ENCODE measurements at regions not wholly inside any gene's neighbourhood (a gene's known extent, or its start where the extent isn't known, plus 50 kb on each side); places are given as distances from the start of the nearest gene placed in this dataset.

- H3K36me3 ChIP-seq (replicated peaks; ENCODE audit: insufficient read depth, low read length): no peaks in the 10 kb centered on the region
- H3K79me2 ChIP-seq (ENCODE audit: low read length): no peaks in the 10 kb centered on the region
- H3K4me1 ChIP-seq (ENCODE audit: low read length): no peaks in the 10 kb centered on the region
- H3K4me3 ChIP-seq (ENCODE audit: low read length): no peak overlapping the region
- no peak for DNase-seq
- H3K4me2 ChIP-seq (ENCODE audit: low read depth, low read length): no peak overlapping the region
- no peaks in the 10 kb centered on the region for H3K9me3 ChIP-seq (replicated peaks; ENCODE audit: insufficient read depth, low read length)
- no peaks in the 10 kb centered on the region for H3K9me2 ChIP-seq (replicated peaks; ENCODE audit: insufficient read depth, low read length)
- H3K27me3 ChIP-seq (replicated peaks; ENCODE audit: insufficient read depth, low read length): peaks cover 52% of the 10 kb centered on the region
- H4K20me1 ChIP-seq (ENCODE audit: insufficient read depth, low read length): no peaks in the 10 kb centered on the region
- H2AFZ ChIP-seq (ENCODE audit: low read length): no peak overlapping the region
- H3F3A ChIP-seq (ENCODE audit: insufficient read depth, low read length): no peaks in the 10 kb centered on the region
- TF ChIP-seq EZH2phosphoT487 (IDR thresholded peaks at IDR 0.05; ENCODE audit: low read length) (no peak), CTCF (IDR thresholded peaks at IDR 0.05; ENCODE audit: low read length) (no peak), EZH2 (optimal IDR thresholded peaks at IDR 0.05; ENCODE audit: low read depth, low read length) (no peak)
- H3K27ac ChIP-seq (ENCODE audit: low read length): no peak overlapping the region
- H3K9ac ChIP-seq (ENCODE audit: low read length): no peak overlapping the region
Observed at GRCh38 chr16:86739808-86740207, 161.5 kb downstream of the FOXL1 start.

- Histone ChIP-seq H3K9ac (ENCODE audit: low read length) (no peak overlapping the region), H3K27me3 (replicated peaks; ENCODE audit: insufficient read depth, low read length) (peaks cover 49% of the 10 kb centered on the region), H3K36me3 (replicated peaks; ENCODE audit: insufficient read depth, low read length) (no peaks in the 10 kb centered on the region), H4K20me1 (ENCODE audit: insufficient read depth, low read length) (no peaks in the 10 kb centered on the region), H3K9me2 (replicated peaks; ENCODE audit: insufficient read depth, low read length) (no peaks in the 10 kb centered on the region), H3F3A (ENCODE audit: insufficient read depth, low read length) (no peaks in the 10 kb centered on the region), H2AFZ (ENCODE audit: low read length) (no peak overlapping the region), H3K4me3 (ENCODE audit: low read length) (no peak overlapping the region), H3K4me1 (ENCODE audit: low read length) (no peaks in the 10 kb centered on the region), H3K27ac (ENCODE audit: low read length) (no peak overlapping the region), H3K79me2 (ENCODE audit: low read length) (no peaks in the 10 kb centered on the region), H3K9me3 (replicated peaks; ENCODE audit: insufficient read depth, low read length) (no peaks in the 10 kb centered on the region), H3K4me2 (ENCODE audit: low read depth, low read length) (no peak overlapping the region)
- no peak for DNase-seq
- TF ChIP-seq CTCF (IDR thresholded peaks at IDR 0.05; ENCODE audit: low read length) (no peak), EZH2phosphoT487 (IDR thresholded peaks at IDR 0.05; ENCODE audit: low read length) (no peak), EZH2 (optimal IDR thresholded peaks at IDR 0.05; ENCODE audit: low read depth, low read length) (no peak)
Observed at GRCh38 chr16:86740298-86740697, 161.9 kb downstream of the FOXL1 start.

- H3F3A ChIP-seq (ENCODE audit: insufficient read depth, low read length): no peaks in the 10 kb centered on the region
- H3K9me2 ChIP-seq (replicated peaks; ENCODE audit: insufficient read depth, low read length): no peaks in the 10 kb centered on the region
- DNase-seq: no peak
- H3K27ac ChIP-seq (ENCODE audit: low read length): no peak overlapping the region
- TF ChIP-seq EZH2 (optimal IDR thresholded peaks at IDR 0.05; ENCODE audit: low read depth, low read length) (no peak), EZH2phosphoT487 (IDR thresholded peaks at IDR 0.05; ENCODE audit: low read length) (no peak)
- no peak overlapping the region for H3K4me3 ChIP-seq (ENCODE audit: low read length)
- H2AFZ ChIP-seq (ENCODE audit: low read length): no peak overlapping the region
- H4K20me1 ChIP-seq (ENCODE audit: insufficient read depth, low read length): no peaks in the 10 kb centered on the region
- H3K36me3 ChIP-seq (replicated peaks; ENCODE audit: insufficient read depth, low read length): no peaks in the 10 kb centered on the region
- H3K27me3 ChIP-seq (replicated peaks; ENCODE audit: insufficient read depth, low read length): peaks cover 48% of the 10 kb centered on the region
- no peaks in the 10 kb centered on the region for H3K9me3 ChIP-seq (replicated peaks; ENCODE audit: insufficient read depth, low read length)
- no peaks in the 10 kb centered on the region for H3K4me1 ChIP-seq (ENCODE audit: low read length)
- no peak overlapping the region for H3K4me2 ChIP-seq (ENCODE audit: low read depth, low read length)
- no peaks in the 10 kb centered on the region for H3K79me2 ChIP-seq (ENCODE audit: low read length)
- H3K9ac ChIP-seq (ENCODE audit: low read length): no peak overlapping the region
Observed at GRCh38 chr16:86740906-86741799, 162.8 kb downstream of the FOXL1 start.

- no peak overlapping the region for H3K9ac ChIP-seq (ENCODE audit: low read length)
- H3K79me2 ChIP-seq (ENCODE audit: low read length): no peaks in the 10 kb centered on the region
- H3K4me1 ChIP-seq (ENCODE audit: low read length): no peaks in the 10 kb centered on the region
- H2AFZ ChIP-seq (ENCODE audit: low read length): no peak overlapping the region
- no peak overlapping the region for H3K4me2 ChIP-seq (ENCODE audit: low read depth, low read length)
- peaks cover 10% of the 10 kb centered on the region; the same call in 1 of the 2 replicates for H3K27me3 ChIP-seq (replicated peaks; ENCODE audit: insufficient read depth, low read length)
- no peaks in the 10 kb centered on the region for H3K9me3 ChIP-seq (replicated peaks; ENCODE audit: insufficient read depth, low read length)
- DNase-seq: no peak
- TF ChIP-seq EZH2phosphoT487 (IDR thresholded peaks at IDR 0.05; ENCODE audit: low read length) (no peak), EZH2 (optimal IDR thresholded peaks at IDR 0.05; ENCODE audit: low read depth, low read length) (no peak), CTCF (IDR thresholded peaks at IDR 0.05; ENCODE audit: low read length) (no peak)
- H4K20me1 ChIP-seq (ENCODE audit: insufficient read depth, low read length): no peaks in the 10 kb centered on the region
- no peak overlapping the region for H3K27ac ChIP-seq (ENCODE audit: low read length)
- H3F3A ChIP-seq (ENCODE audit: insufficient read depth, low read length): no peaks in the 10 kb centered on the region
- H3K9me2 ChIP-seq (replicated peaks; ENCODE audit: insufficient read depth, low read length): no peaks in the 10 kb centered on the region
- no peaks in the 10 kb centered on the region for H3K36me3 ChIP-seq (replicated peaks; ENCODE audit: insufficient read depth, low read length)
- H3K4me3 ChIP-seq (ENCODE audit: low read length): no peak overlapping the region
Observed at GRCh38 chr16:86747761-86748160, 169.4 kb downstream of the FOXL1 start.
